ENCODE measurements at regions not wholly inside any gene's neighbourhood (a gene's known extent, or its start where the extent isn't known, plus 50 kb on each side); places are given as distances from the start of the nearest gene placed in this dataset.

- no peaks in the 10 kb centered on the region for H3K27me3 ChIP-seq (ENCODE audit: insufficient read depth, low read length)
- H4K20me1 ChIP-seq (ENCODE audit: insufficient read depth, low read length), result no peaks in the 10 kb centered on the region
- H3K9me3 ChIP-seq (ENCODE audit: low read length), result no peaks in the 10 kb centered on the region
- no peak overlapping the region for H3K27ac ChIP-seq (ENCODE audit: low read depth, low read length, poor library complexity, severe bottlenecking)
- H3K9ac ChIP-seq (ENCODE audit: low read length), result no peak overlapping the region
- no peaks in the 10 kb centered on the region for H3F3A ChIP-seq (ENCODE audit: insufficient read depth, low read length)
- TF ChIP-seq EZH2 (IDR thresholded peaks at IDR 0.05; ENCODE audit: borderline replicate concordance, low read length) (no peak), CTCF (IDR thresholded peaks at IDR 0.05; ENCODE audit: low read length) (no peak)
- H3K36me3 ChIP-seq (ENCODE audit: insufficient read depth, low read length), result no peaks in the 10 kb centered on the region
- no peaks in the 10 kb centered on the region for H3K79me2 ChIP-seq (ENCODE audit: insufficient read depth, low read length)
- H3K4me3 ChIP-seq (ENCODE audit: low read depth, low read length, poor library complexity, severe bottlenecking), result no peak overlapping the region
- no peak overlapping the region for H2AFZ ChIP-seq (ENCODE audit: low read length)
- H3K4me1 ChIP-seq (ENCODE audit: insufficient read depth, low read length, severe bottlenecking), result no peaks in the 10 kb centered on the region
- no peak overlapping the region for H3K4me2 ChIP-seq (ENCODE audit: low read length)
- no peaks in the 10 kb centered on the region for H3K9me2 ChIP-seq (ENCODE audit: low read depth, low read length)
Observed at GRCh38 chr6:49329186-49329585, 133.9 kb downstream of the MMUT start.

GRCh38 chr6:49328051-49328744 lies 134.9 kb downstream of the MMUT start:
- no peak for TF ChIP-seq EZH2 (IDR thresholded peaks at IDR 0.05; ENCODE audit: borderline replicate concordance, low read length)
- no peak for TF ChIP-seq CTCF (IDR thresholded peaks at IDR 0.05; ENCODE audit: low read length)
- H3K9me2 ChIP-seq (ENCODE audit: low read depth, low read length), result no peaks in the 10 kb centered on the region
- no peak overlapping the region for H3K4me2 ChIP-seq (ENCODE audit: low read length)
- H2AFZ ChIP-seq (ENCODE audit: low read length), result no peak overlapping the region
- H3K4me3 ChIP-seq (ENCODE audit: low read depth, low read length, poor library complexity, severe bottlenecking), result no peak overlapping the region
- no peaks in the 10 kb centered on the region for H4K20me1 ChIP-seq (ENCODE audit: insufficient read depth, low read length)
- H3K36me3 ChIP-seq (ENCODE audit: insufficient read depth, low read length), result no peaks in the 10 kb centered on the region
- no peak overlapping the region for H3K27ac ChIP-seq (ENCODE audit: low read depth, low read length, poor library complexity, severe bottlenecking)
- no peaks in the 10 kb centered on the region for H3K79me2 ChIP-seq (ENCODE audit: insufficient read depth, low read length)
- no peak overlapping the region for H3K9ac ChIP-seq (ENCODE audit: low read length)
- H3F3A ChIP-seq (ENCODE audit: insufficient read depth, low read length), result no peaks in the 10 kb centered on the region
- H3K9me3 ChIP-seq (ENCODE audit: low read length), result no peaks in the 10 kb centered on the region
- no peaks in the 10 kb centered on the region for H3K27me3 ChIP-seq (ENCODE audit: insufficient read depth, low read length)
- H3K4me1 ChIP-seq (ENCODE audit: insufficient read depth, low read length, severe bottlenecking), result no peaks in the 10 kb centered on the region

GRCh38 chr6:49327571-49327970 lies 135.5 kb downstream of the MMUT start:
- H4K20me1 ChIP-seq (ENCODE audit: insufficient read depth, low read length), result no peaks in the 10 kb centered on the region
- H3K27me3 ChIP-seq (ENCODE audit: insufficient read depth, low read length), result no peaks in the 10 kb centered on the region
- H3K4me1 ChIP-seq (ENCODE audit: insufficient read depth, low read length, severe bottlenecking), result no peaks in the 10 kb centered on the region
- H3K36me3 ChIP-seq (ENCODE audit: insufficient read depth, low read length), result no peaks in the 10 kb centered on the region
- H3K9me2 ChIP-seq (ENCODE audit: low read depth, low read length), result no peaks in the 10 kb centered on the region
- H3K27ac ChIP-seq (ENCODE audit: low read depth, low read length, poor library complexity, severe bottlenecking), result no peak overlapping the region
- H3K9me3 ChIP-seq (ENCODE audit: low read length), result no peaks in the 10 kb centered on the region
- no peak for TF ChIP-seq CTCF (IDR thresholded peaks at IDR 0.05; ENCODE audit: low read length)
- no peak for TF ChIP-seq EZH2 (IDR thresholded peaks at IDR 0.05; ENCODE audit: borderline replicate concordance, low read length)
- no peak overlapping the region for H3K4me2 ChIP-seq (ENCODE audit: low read length)
- no peaks in the 10 kb centered on the region for H3K79me2 ChIP-seq (ENCODE audit: insufficient read depth, low read length)
- H3K4me3 ChIP-seq (ENCODE audit: low read depth, low read length, poor library complexity, severe bottlenecking), result no peak overlapping the region
- H2AFZ ChIP-seq (ENCODE audit: low read length), result no peak overlapping the region
- H3K9ac ChIP-seq (ENCODE audit: low read length), result no peak overlapping the region
- H3F3A ChIP-seq (ENCODE audit: insufficient read depth, low read length), result no peaks in the 10 kb centered on the region

All from OCI-LY1 (cell line).